WTC11 (cell line): ENCODE measurements at regions not wholly inside any gene's neighbourhood (a gene's known extent, or its start where the extent isn't known, plus 50 kb on each side); places are given as distances from the start of the nearest gene placed in this dataset.

ENCODE experiments used
- ATAC-seq: fragments of 200-7000 bp; cut with Tn5 transposase; 2 replicates; pipeline ENCODE4 v1.10.0; 2021; ENCODE audit warnings: mild to moderate bottlenecking, moderate library complexity
- CTCF ChIA-PET: fragments of 300-600 bp; sonication (Branson Sonifier 250); formaldehyde crosslinking; loops from one replicate; lab custom pipeline; 2021; ENCODE audit warnings: antibody characterized with exemption; lab: Charles Lee
- POLR2A ChIA-PET: fragments of 350-600 bp; sonication (Branson Sonifier 250); formaldehyde crosslinking; loops from one replicate; lab custom pipeline; 2021; ENCODE audit warnings: antibody characterized with exemption; lab: Charles Lee
- DNase-seq: peaks from one replicate; pipeline ENCODE4 v3.0.0; 2021; ENCODE audit warnings: low spot score
- H3K27ac Mint-ChIP-seq: 2 replicates; pipeline ENCODE4 v1.8.0; 2021; ENCODE audit warnings: mixed read lengths
- H3K27me3 Mint-ChIP-seq: 2 replicates; pipeline ENCODE4 v1.8.0; 2021; ENCODE audit warnings: low read depth, mild to moderate bottlenecking, moderate library complexity, mixed read lengths
- H3K36me3 Mint-ChIP-seq: 2 replicates; pipeline ENCODE4 v1.8.0; 2021; ENCODE audit warnings: mixed read lengths
- H3K4me1 Mint-ChIP-seq: 2 replicates; pipeline ENCODE4 v1.8.0; 2022; ENCODE audit warnings: mixed read lengths
- H3K4me3 Mint-ChIP-seq: 2 replicates; pipeline ENCODE4 v1.8.0; 2021; ENCODE audit warnings: mild to moderate bottlenecking, moderate library complexity, mixed read lengths
- H3K9me3 Mint-ChIP-seq: 2 replicates; pipeline ENCODE4 v1.8.0; 2021; ENCODE audit warnings: mixed read lengths
- MXD4 ChIP-seq: fragments of 250-450 bp; sonication (Bioruptor Pico); IDR thresholded peaks from 2 replicates; pipeline ENCODE4 v1.8.0; 2021; ENCODE audit warnings: mild to moderate bottlenecking, moderate library complexity, borderline replicate concordance
- OVOL2 ChIP-seq: fragments of 250-450 bp; sonication (Bioruptor Pico); IDR thresholded peaks from 2 replicates; pipeline ENCODE4 v1.9.0; 2021; ENCODE audit warnings: mild to moderate bottlenecking, borderline replicate concordance
- SP1 ChIP-seq: sonication (generic); formaldehyde crosslinking; conservative IDR thresholded peaks from 2 replicates; pipeline ENCODE4 v1.8.1; 2022; ENCODE audit warnings: missing genetic modification reagents
- ZNF121 ChIP-seq: sonication (generic); formaldehyde crosslinking; IDR thresholded peaks from 2 replicates; pipeline ENCODE4 v1.8.0; 2023; ENCODE audit warnings: missing genetic modification reagents
- TF ChIP-seq, protein P1 (sequence below): sonication (generic); formaldehyde crosslinking; IDR thresholded peaks from 2 replicates; pipeline ENCODE4 v1.8.1; 2022; ENCODE audit warnings: mild to moderate bottlenecking, missing genetic modification reagents, moderate library complexity, borderline replicate concordance
- TF ChIP-seq, protein P2 (sequence below): sonication (generic); formaldehyde crosslinking; IDR thresholded peaks from 2 replicates; pipeline ENCODE4 v1.8.1; 2022; ENCODE audit warnings: missing genetic modification reagents, borderline replicate concordance
- TF ChIP-seq, protein P3 (sequence below): sonication (generic); formaldehyde crosslinking; IDR thresholded peaks from 2 replicates; pipeline ENCODE4 v1.8.0; 2022; ENCODE audit warnings: missing genetic modification reagents
- TF ChIP-seq, protein P4 (sequence below): sonication (generic); formaldehyde crosslinking; IDR thresholded peaks from 2 replicates; pipeline ENCODE4 v1.8.0; 2022; ENCODE audit warnings: mild to moderate bottlenecking, missing genetic modification reagents
- TF ChIP-seq, protein P5 (sequence below): sonication (generic); formaldehyde crosslinking; IDR thresholded peaks from 2 replicates; pipeline ENCODE4 v1.8.0; 2023; ENCODE audit warnings: missing genetic modification reagents
- TF ChIP-seq, protein P6 (sequence below): sonication (generic); formaldehyde crosslinking; IDR thresholded peaks from 2 replicates; pipeline ENCODE4 v1.8.1; 2023; ENCODE audit warnings: mild to moderate bottlenecking, missing genetic modification reagents, borderline replicate concordance
- TF ChIP-seq, protein P7 (sequence below): sonication (generic); formaldehyde crosslinking; IDR thresholded peaks from 2 replicates; pipeline ENCODE4 v1.8.0; 2022; ENCODE audit warnings: mild to moderate bottlenecking, missing genetic modification reagents
- TF ChIP-seq, protein P8 (sequence below): fragments of 250-450 bp; sonication (Bioruptor Pico); IDR thresholded peaks from 2 replicates; pipeline ENCODE4 v1.9.0; 2021; ENCODE audit warnings: moderate library complexity, mild to moderate bottlenecking, inconsistent platforms, borderline replicate concordance

DNA sequence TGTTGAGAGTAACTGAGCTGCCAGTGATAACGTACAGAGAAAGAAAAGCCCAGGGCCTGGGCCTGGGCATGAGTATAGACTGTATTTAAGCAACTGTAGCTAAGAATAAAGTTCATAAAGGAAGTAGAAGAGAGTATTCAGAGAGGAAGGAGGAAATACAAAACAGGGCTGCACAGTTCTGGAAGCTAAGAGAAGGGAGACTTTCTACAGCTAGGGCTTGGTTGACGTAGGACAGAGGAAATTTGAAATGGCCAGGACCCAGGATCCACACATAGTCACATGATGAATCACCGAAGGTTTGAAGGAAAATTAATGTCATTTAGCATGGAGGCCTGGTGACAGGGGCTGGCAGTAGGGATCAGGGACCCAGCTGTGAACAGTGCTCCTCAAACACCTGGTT lies 66.7 kb downstream of the ARL4A start:
- no peaks in the 10 kb centered on the region for H3K27me3 Mint-ChIP-seq
- TF ChIP-seq, protein P1, sequence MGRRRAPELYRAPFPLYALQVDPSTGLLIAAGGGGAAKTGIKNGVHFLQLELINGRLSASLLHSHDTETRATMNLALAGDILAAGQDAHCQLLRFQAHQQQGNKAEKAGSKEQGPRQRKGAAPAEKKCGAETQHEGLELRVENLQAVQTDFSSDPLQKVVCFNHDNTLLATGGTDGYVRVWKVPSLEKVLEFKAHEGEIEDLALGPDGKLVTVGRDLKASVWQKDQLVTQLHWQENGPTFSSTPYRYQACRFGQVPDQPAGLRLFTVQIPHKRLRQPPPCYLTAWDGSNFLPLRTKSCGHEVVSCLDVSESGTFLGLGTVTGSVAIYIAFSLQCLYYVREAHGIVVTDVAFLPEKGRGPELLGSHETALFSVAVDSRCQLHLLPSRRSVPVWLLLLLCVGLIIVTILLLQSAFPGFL, result no peak
- TF ChIP-seq, protein P2, sequence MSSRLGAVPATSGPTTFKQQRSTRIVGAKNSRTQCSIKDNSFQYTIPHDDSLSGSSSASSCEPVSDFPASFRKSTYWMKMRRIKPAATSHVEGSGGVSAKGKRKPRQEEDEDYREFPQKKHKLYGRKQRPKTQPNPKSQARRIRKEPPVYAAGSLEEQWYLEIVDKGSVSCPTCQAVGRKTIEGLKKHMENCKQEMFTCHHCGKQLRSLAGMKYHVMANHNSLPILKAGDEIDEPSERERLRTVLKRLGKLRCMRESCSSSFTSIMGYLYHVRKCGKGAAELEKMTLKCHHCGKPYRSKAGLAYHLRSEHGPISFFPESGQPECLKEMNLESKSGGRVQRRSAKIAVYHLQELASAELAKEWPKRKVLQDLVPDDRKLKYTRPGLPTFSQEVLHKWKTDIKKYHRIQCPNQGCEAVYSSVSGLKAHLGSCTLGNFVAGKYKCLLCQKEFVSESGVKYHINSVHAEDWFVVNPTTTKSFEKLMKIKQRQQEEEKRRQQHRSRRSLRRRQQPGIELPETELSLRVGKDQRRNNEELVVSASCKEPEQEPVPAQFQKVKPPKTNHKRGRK (CRISPR knock-in tag), result no peak
- TF ChIP-seq, protein P3, sequence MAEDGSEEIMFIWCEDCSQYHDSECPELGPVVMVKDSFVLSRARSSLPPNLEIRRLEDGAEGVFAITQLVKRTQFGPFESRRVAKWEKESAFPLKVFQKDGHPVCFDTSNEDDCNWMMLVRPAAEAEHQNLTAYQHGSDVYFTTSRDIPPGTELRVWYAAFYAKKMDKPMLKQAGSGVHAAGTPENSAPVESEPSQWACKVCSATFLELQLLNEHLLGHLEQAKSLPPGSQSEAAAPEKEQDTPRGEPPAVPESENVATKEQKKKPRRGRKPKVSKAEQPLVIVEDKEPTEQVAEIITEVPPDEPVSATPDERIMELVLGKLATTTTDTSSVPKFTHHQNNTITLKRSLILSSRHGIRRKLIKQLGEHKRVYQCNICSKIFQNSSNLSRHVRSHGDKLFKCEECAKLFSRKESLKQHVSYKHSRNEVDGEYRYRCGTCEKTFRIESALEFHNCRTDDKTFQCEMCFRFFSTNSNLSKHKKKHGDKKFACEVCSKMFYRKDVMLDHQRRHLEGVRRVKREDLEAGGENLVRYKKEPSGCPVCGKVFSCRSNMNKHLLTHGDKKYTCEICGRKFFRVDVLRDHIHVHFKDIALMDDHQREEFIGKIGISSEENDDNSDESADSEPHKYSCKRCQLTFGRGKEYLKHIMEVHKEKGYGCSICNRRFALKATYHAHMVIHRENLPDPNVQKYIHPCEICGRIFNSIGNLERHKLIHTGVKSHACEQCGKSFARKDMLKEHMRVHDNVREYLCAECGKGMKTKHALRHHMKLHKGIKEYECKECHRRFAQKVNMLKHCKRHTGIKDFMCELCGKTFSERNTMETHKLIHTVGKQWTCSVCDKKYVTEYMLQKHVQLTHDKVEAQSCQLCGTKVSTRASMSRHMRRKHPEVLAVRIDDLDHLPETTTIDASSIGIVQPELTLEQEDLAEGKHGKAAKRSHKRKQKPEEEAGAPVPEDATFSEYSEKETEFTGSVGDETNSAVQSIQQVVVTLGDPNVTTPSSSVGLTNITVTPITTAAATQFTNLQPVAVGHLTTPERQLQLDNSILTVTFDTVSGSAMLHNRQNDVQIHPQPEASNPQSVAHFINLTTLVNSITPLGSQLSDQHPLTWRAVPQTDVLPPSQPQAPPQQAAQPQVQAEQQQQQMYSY (CRISPR knock-in tag), result no peak
- TF ChIP-seq MXD4 (CRISPR knock-in tag), result no peak
- TF ChIP-seq OVOL2, result no peak
- TF ChIP-seq, protein P4, sequence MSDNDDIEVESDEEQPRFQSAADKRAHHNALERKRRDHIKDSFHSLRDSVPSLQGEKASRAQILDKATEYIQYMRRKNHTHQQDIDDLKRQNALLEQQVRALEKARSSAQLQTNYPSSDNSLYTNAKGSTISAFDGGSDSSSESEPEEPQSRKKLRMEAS (CRISPR knock-in tag), result no peak
- TF ChIP-seq, protein P5, sequence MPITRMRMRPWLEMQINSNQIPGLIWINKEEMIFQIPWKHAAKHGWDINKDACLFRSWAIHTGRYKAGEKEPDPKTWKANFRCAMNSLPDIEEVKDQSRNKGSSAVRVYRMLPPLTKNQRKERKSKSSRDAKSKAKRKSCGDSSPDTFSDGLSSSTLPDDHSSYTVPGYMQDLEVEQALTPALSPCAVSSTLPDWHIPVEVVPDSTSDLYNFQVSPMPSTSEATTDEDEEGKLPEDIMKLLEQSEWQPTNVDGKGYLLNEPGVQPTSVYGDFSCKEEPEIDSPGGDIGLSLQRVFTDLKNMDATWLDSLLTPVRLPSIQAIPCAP (CRISPR knock-in tag), result no peak
- TF ChIP-seq, protein P6, sequence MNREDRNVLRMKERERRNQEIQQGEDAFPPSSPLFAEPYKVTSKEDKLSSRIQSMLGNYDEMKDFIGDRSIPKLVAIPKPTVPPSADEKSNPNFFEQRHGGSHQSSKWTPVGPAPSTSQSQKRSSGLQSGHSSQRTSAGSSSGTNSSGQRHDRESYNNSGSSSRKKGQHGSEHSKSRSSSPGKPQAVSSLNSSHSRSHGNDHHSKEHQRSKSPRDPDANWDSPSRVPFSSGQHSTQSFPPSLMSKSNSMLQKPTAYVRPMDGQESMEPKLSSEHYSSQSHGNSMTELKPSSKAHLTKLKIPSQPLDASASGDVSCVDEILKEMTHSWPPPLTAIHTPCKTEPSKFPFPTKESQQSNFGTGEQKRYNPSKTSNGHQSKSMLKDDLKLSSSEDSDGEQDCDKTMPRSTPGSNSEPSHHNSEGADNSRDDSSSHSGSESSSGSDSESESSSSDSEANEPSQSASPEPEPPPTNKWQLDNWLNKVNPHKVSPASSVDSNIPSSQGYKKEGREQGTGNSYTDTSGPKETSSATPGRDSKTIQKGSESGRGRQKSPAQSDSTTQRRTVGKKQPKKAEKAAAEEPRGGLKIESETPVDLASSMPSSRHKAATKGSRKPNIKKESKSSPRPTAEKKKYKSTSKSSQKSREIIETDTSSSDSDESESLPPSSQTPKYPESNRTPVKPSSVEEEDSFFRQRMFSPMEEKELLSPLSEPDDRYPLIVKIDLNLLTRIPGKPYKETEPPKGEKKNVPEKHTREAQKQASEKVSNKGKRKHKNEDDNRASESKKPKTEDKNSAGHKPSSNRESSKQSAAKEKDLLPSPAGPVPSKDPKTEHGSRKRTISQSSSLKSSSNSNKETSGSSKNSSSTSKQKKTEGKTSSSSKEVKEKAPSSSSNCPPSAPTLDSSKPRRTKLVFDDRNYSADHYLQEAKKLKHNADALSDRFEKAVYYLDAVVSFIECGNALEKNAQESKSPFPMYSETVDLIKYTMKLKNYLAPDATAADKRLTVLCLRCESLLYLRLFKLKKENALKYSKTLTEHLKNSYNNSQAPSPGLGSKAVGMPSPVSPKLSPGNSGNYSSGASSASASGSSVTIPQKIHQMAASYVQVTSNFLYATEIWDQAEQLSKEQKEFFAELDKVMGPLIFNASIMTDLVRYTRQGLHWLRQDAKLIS (CRISPR knock-in tag), result no peak
- TF ChIP-seq, protein P7, sequence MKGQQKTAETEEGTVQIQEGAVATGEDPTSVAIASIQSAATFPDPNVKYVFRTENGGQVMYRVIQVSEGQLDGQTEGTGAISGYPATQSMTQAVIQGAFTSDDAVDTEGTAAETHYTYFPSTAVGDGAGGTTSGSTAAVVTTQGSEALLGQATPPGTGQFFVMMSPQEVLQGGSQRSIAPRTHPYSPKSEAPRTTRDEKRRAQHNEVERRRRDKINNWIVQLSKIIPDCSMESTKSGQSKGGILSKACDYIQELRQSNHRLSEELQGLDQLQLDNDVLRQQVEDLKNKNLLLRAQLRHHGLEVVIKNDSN (CRISPR knock-in tag), result no peak
- no peak for TF ChIP-seq SP1
- H3K4me1 Mint-ChIP-seq, result peaks cover 20% of the 10 kb centered on the region
- H3K27ac Mint-ChIP-seq, result no peak overlapping the region
- H3K9me3 Mint-ChIP-seq, result peaks cover 4% of the 10 kb centered on the region; the same call in 1 of the 2 replicates
- no peaks in the 10 kb centered on the region for H3K36me3 Mint-ChIP-seq
- no peak for DNase-seq
- ChIA-PET POLR2A (no interaction called here), CTCF (no interaction called here)
- no peak overlapping the region for H3K4me3 Mint-ChIP-seq
- ATAC-seq, result no peak

DNA sequence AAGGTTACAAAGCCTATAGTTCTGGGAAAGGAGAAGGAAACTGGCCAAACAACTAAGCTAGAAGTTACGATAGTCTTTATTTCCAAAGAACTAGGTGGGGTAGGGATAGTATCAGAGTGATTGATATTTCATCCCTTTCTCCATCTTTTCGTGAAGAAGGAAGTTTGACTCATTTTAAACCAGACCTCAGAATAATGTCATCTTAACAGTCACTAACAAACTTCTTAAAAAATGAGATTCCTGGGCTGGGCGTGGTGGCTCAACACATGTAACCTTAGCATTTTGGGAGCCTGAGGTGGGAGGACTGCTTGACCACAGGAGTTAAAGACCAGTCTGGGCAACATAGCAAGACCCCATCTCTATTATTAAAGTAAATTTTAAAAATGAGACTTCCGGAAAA lies 69.4 kb downstream of the ARL4A start:
- TF ChIP-seq, protein P8, sequence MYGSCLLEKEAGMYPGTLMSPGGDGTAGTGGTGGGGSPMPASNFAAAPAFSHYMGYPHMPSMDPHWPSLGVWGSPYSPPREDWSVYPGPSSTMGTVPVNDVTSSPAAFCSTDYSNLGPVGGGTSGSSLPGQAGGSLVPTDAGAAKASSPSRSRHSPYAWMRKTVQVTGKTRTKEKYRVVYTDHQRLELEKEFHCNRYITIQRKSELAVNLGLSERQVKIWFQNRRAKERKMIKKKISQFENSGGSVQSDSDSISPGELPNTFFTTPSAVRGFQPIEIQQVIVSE (CRISPR knock-in tag), result no peak
- TF ChIP-seq ZNF121, result 0 out of 2 replicates have a peak, but pooled peaks have one; percentile 3
- DNase-seq, result no peak
- H3K36me3 Mint-ChIP-seq, result peaks cover 25% of the 10 kb centered on the region
- H3K4me3 Mint-ChIP-seq, result no peak overlapping the region
- ChIA-PET CTCF (interaction anchor here (1.3 kb wide), 1 partner anchor 70 kb away, joined by 5 read pairs; no protein-coding TSS in a partner anchor), POLR2A (no interaction called here)
- H3K27me3 Mint-ChIP-seq, result peaks cover 5% of the 10 kb centered on the region; the same call in 1 of the 2 replicates
- H3K27ac Mint-ChIP-seq, result no peak overlapping the region
- H3K9me3 Mint-ChIP-seq, result peaks cover 31% of the 10 kb centered on the region
- no peaks in the 10 kb centered on the region for H3K4me1 Mint-ChIP-seq
- no peak for ATAC-seq
